Heart left ventricle (tissue), 13 donors: ENCODE measurements at regions not wholly inside any gene's neighbourhood (a gene's known extent, or its start where the extent isn't known, plus 50 kb on each side); places are given as distances from the start of the nearest gene placed in this dataset.
"Not testable (repeated sequence)": the region's sequence is repeated elsewhere in the genome, so short reads cannot be mapped to it uniquely, and the experiment has no call there.

Experiments
- POLR2A ChIP-seq, 2 donors: fragments of 450-650 bp; IDR thresholded peaks; one replicate each; pipeline ENCODE4 v1.6.1; 2017; ENCODE audit warnings: antibody characterized with exemption in 2 of 2, mild to moderate bottlenecking in 2 of 2, moderate library complexity in 2 of 2
- TF ChIP-seq, protein P1 (sequence below), 12 donors: fragments of 200-600 bp; sonication (generic) in 4 of 12; IDR thresholded peaks; one replicate each; pipeline versions ENCODE4 v1.5.0 to v1.8.0; 2018 to 2022; ENCODE audit warnings: antibody characterized with exemption in 12 of 12, mild to moderate bottlenecking in 5 of 12
- donor health status: ischemic (EF 13 %, LVEDD 7.1; RV severe dilation, severe dysfunction).
- donor health status: DM: no; HTN: yes; CAD: no.
- donor health status: DM: no; HTN: no; CAD: no.
- donor health status: ischemic (EF 25% LVEDD 6.9; RV normal size, moderate dysfunction).
- donor health status: ischemic (EF 25% LVEDD 5.7; RV mildly dilated, moderate dysfunction).
- donor health status: ischemic (EF 35%, LVEDD 5.7; RV mildly dilated, moderate dysfunction).
- donor health status: nonischemic (EF 11% LVEDD 7.7; RV severe dilation, severe dysfunction).
- donor health status: DM: yes; HTN: yes; CAD: no.
- donor health status: PGD.
- donor health status: ischemic (EF 29% LVEDD 5.4; RV normal size, mild dysfunction).
- donor health status: nonischemic (EF 23%, LVEDD 6.1; RV moderate dilation, normal function).

- TF ChIP-seq, protein P1, sequence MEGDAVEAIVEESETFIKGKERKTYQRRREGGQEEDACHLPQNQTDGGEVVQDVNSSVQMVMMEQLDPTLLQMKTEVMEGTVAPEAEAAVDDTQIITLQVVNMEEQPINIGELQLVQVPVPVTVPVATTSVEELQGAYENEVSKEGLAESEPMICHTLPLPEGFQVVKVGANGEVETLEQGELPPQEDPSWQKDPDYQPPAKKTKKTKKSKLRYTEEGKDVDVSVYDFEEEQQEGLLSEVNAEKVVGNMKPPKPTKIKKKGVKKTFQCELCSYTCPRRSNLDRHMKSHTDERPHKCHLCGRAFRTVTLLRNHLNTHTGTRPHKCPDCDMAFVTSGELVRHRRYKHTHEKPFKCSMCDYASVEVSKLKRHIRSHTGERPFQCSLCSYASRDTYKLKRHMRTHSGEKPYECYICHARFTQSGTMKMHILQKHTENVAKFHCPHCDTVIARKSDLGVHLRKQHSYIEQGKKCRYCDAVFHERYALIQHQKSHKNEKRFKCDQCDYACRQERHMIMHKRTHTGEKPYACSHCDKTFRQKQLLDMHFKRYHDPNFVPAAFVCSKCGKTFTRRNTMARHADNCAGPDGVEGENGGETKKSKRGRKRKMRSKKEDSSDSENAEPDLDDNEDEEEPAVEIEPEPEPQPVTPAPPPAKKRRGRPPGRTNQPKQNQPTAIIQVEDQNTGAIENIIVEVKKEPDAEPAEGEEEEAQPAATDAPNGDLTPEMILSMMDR (IDR thresholded peaks at IDR 0.05) = not testable (repeated sequence)
- not testable (repeated sequence) for TF ChIP-seq POLR2A (IDR thresholded peaks at IDR 0.05)
These were observed 78.0 kb upstream of the BLID start for GRCh38 chr11:122193881-122194480.
